CD8-positive, alpha-beta memory T cell (primary cell): ENCODE measurements at regions not wholly inside any gene's neighbourhood (a gene's known extent, or its start where the extent isn't known, plus 50 kb on each side); places are given as distances from the start of the nearest gene placed in this dataset.

ENCODE experiments used
- CTCF ChIA-PET: fragments of 350-600 bp; sonication (Branson Sonifier 250); formaldehyde crosslinking; loops from one replicate; lab custom pipeline; 2021; ENCODE audit warnings: antibody characterized with exemption; lab: Charles Lee
- POLR2A ChIA-PET: fragments of 350-600 bp; sonication (Branson Sonifier 250); formaldehyde crosslinking; loops from one replicate; lab custom pipeline; 2021; ENCODE audit warnings: antibody characterized with exemption; lab: Charles Lee
- DNase-seq, 5 donors: peaks; one replicate each; pipeline versions ENCODE4 v3.0.0 to v3.0.0-alpha.2; 2020 to 2022; ENCODE audit warnings: mixed read lengths in 1 of 5
- H3K27ac ChIP-seq: one replicate; pipeline ENCODE4 v1.7.0; 2013; ENCODE audit warnings: low read depth, mild to moderate bottlenecking, low read length, moderate library complexity
- H3K27me3 ChIP-seq: 2 replicates; pipeline ENCODE4 v1.7.0; 2013; ENCODE audit warnings: low read length, mild to moderate bottlenecking; ENCODE audit not compliant: insufficient read depth, poor library complexity, severe bottlenecking
- H3K36me3 ChIP-seq: 2 replicates; pipeline ENCODE4 v1.7.0; 2013; ENCODE audit warnings: mild to moderate bottlenecking, low read length, moderate library complexity; ENCODE audit not compliant: insufficient read depth
- H3K4me1 ChIP-seq: 2 replicates; pipeline ENCODE4 v1.7.0; 2013; ENCODE audit warnings: mild to moderate bottlenecking, low read length, moderate library complexity; ENCODE audit not compliant: insufficient read depth
- H3K4me3 ChIP-seq: 2 replicates; pipeline ENCODE4 v1.7.0; 2013; ENCODE audit warnings: mild to moderate bottlenecking, low read length
- H3K9me3 ChIP-seq: 2 replicates; pipeline ENCODE4 v1.7.0; 2013; ENCODE audit warnings: mild to moderate bottlenecking, low read length
- H3K27ac Mint-ChIP-seq, 8 donors: one replicate each; pipeline ENCODE4 v1.8.0; 2020 to 2021; ENCODE audit warnings: mixed read lengths in 8 of 8, mild to moderate bottlenecking in 6 of 8, inconsistent platforms in 3 of 8, moderate library complexity in 3 of 8
- H3K27me3 Mint-ChIP-seq, 2 donors: one replicate each; pipeline ENCODE4 v1.8.0; 2020 to 2021; ENCODE audit warnings: mixed read lengths in 2 of 2, mild to moderate bottlenecking in 1 of 2, moderate library complexity in 1 of 2
- H3K36me3 Mint-ChIP-seq, 3 donors: one replicate each; pipeline ENCODE4 v1.8.0; 2020 to 2021; ENCODE audit warnings: mixed read lengths in 3 of 3, inconsistent platforms in 1 of 3, mild to moderate bottlenecking in 1 of 3
- H3K4me1 Mint-ChIP-seq, 3 donors: one replicate each; pipeline ENCODE4 v1.8.0; 2020 to 2021; ENCODE audit warnings: mixed read lengths in 3 of 3, inconsistent platforms in 1 of 3, mild to moderate bottlenecking in 1 of 3
- H3K4me3 Mint-ChIP-seq, 7 donors: one replicate each; pipeline ENCODE4 v1.8.0; 2020 to 2021; ENCODE audit warnings: mixed read lengths in 7 of 7, mild to moderate bottlenecking in 6 of 7, moderate library complexity in 4 of 7, inconsistent platforms in 2 of 7
- H3K9me3 Mint-ChIP-seq, 5 donors: one replicate each; pipeline ENCODE4 v1.8.0; 2020 to 2022; ENCODE audit warnings: mixed read lengths in 5 of 5, mild to moderate bottlenecking in 3 of 5, moderate library complexity in 2 of 5, inconsistent platforms in 1 of 5

- POLR2A ChIA-PET: no interaction called here
- CTCF ChIA-PET: no interaction called here
Measured at GRCh38 chr1:115170377-115170776, 81.1 kb upstream of the TSPAN2 start.

DNA sequence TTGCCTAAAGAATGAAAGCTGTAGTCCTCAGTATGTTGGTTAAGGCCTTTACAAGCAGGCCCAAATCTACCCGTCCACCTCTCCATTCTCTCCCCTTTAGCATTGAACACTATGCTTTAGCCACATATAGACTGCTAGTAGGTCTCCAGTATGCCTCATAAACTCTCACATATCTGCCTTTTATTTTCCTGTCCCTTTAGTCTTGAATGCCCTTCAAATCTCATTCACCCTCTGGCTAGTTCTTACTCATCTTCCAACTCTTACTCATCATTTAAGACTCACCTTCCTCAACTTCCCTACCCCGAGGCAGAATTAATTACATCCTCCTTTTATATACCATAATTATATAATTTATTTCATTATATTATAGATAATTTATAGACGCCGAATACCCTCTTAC lies 78.7 kb upstream of the TSPAN2 start:
- no peaks in the 10 kb centered on the region for H3K36me3 ChIP-seq
- H3K27ac ChIP-seq: no peak overlapping the region
- Mint-ChIP-seq H3K27me3 (peaks cover 6 to 44% of the 10 kb centered on the region in 2 donors), H3K4me3 (no peak overlapping the region), H3K27ac (peak overlapping the region in 1 of 8 donors; percentile 67), H3K36me3 (no peaks in the 10 kb centered on the region), H3K4me1 (no peaks in the 10 kb centered on the region), H3K9me3 (no peaks in the 10 kb centered on the region)
- H3K4me1 ChIP-seq: no peaks in the 10 kb centered on the region
- CTCF ChIA-PET: no interaction called here
- POLR2A ChIA-PET: no interaction called here
- no peaks in the 10 kb centered on the region for H3K9me3 ChIP-seq
- DNase-seq: no peak
- no peaks in the 10 kb centered on the region for H3K27me3 ChIP-seq
- no peak overlapping the region for H3K4me3 ChIP-seq

More at GRCh38 chr1:115170377-115170776, 81.1 kb upstream of the TSPAN2 start:
- no peak overlapping the region for H3K4me3 ChIP-seq
- Mint-ChIP-seq H3K4me3 (no peak overlapping the region), H3K27me3 (peaks cover 6 to 49% of the 10 kb centered on the region in 2 donors), H3K4me1 (no peaks in the 10 kb centered on the region), H3K36me3 (no peaks in the 10 kb centered on the region), H3K9me3 (no peaks in the 10 kb centered on the region), H3K27ac (no peak overlapping the region)
- no peaks in the 10 kb centered on the region for H3K27me3 ChIP-seq
- H3K4me1 ChIP-seq: no peaks in the 10 kb centered on the region
- no peak for DNase-seq
- no peaks in the 10 kb centered on the region for H3K36me3 ChIP-seq
- no peaks in the 10 kb centered on the region for H3K9me3 ChIP-seq
- H3K27ac ChIP-seq: no peak overlapping the region

GRCh38 chr1:115166531-115167091 lies 77.3 kb upstream of the TSPAN2 start:
- Mint-ChIP-seq H3K27ac (no peak overlapping the region), H3K4me3 (no peak overlapping the region), H3K4me1 (no peaks in the 10 kb centered on the region), H3K36me3 (no peaks in the 10 kb centered on the region), H3K9me3 (no peaks in the 10 kb centered on the region), H3K27me3 (peaks cover 4 to 39% of the 10 kb centered on the region in 2 donors)
- ChIA-PET CTCF (no interaction called here), POLR2A (no interaction called here)
- Histone ChIP-seq H3K36me3 (no peaks in the 10 kb centered on the region), H3K4me3 (no peak overlapping the region), H3K9me3 (no peaks in the 10 kb centered on the region), H3K27ac (no peak overlapping the region), H3K27me3 (no peaks in the 10 kb centered on the region), H3K4me1 (no peaks in the 10 kb centered on the region)
- DNase-seq: no peak

DNA sequence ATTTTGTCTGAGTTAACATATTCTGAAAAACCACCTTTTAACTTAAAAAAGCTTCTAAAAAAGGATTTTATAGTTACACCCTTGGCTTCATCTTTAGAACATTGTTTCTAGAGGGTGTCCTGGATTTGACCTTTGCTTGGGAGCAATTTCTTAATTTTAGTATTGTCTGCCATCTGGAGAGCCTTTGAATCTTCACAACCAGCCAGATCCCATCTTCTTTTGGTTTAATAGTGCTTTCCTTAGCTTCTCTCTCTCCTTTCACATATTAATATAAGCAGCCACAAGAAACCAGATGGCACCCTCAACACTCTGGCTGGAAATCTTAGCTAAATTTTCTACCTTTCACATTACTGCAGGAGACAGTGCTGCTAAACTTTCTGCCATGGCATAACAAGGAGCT lies 76.5 kb upstream of the TSPAN2 start:
- H3K27me3 Mint-ChIP-seq: peaks cover 4 to 37% of the 10 kb centered on the region in 2 donors
- Histone ChIP-seq H3K27me3 (no peaks in the 10 kb centered on the region), H3K4me1 (no peaks in the 10 kb centered on the region), H3K4me3 (no peak overlapping the region), H3K36me3 (no peaks in the 10 kb centered on the region), H3K27ac (no peak overlapping the region), H3K9me3 (no peaks in the 10 kb centered on the region)
- H3K9me3 Mint-ChIP-seq: no peaks in the 10 kb centered on the region
- ChIA-PET CTCF (interaction anchor here (1.1 kb wide), 1 partner anchor 12 kb away, joined by 3 read pairs; no protein-coding TSS in a partner anchor), POLR2A (no interaction called here)
- no peak overlapping the region for H3K4me3 Mint-ChIP-seq
- no peak overlapping the region for H3K27ac Mint-ChIP-seq
- no peak for DNase-seq
- H3K4me1 Mint-ChIP-seq: no peaks in the 10 kb centered on the region
- no peaks in the 10 kb centered on the region for H3K36me3 Mint-ChIP-seq

- Histone ChIP-seq H3K4me1 (no peaks in the 10 kb centered on the region), H3K27me3 (no peaks in the 10 kb centered on the region), H3K27ac (no peak overlapping the region), H3K36me3 (no peaks in the 10 kb centered on the region), H3K9me3 (no peaks in the 10 kb centered on the region), H3K4me3 (no peak overlapping the region)
- H3K4me3 Mint-ChIP-seq: no peak overlapping the region
- H3K27me3 Mint-ChIP-seq: peaks cover 4 to 37% of the 10 kb centered on the region in 2 donors
- no peaks in the 10 kb centered on the region for H3K4me1 Mint-ChIP-seq
- DNase-seq: no peak
- H3K27ac Mint-ChIP-seq: no peak overlapping the region
- ChIA-PET POLR2A (no interaction called here), CTCF (interaction anchor here (1.1 kb wide), 1 partner anchor 13 kb away, joined by 3 read pairs; no protein-coding TSS in a partner anchor)
- no peaks in the 10 kb centered on the region for H3K36me3 Mint-ChIP-seq
- no peaks in the 10 kb centered on the region for H3K9me3 Mint-ChIP-seq
Measured at GRCh38 chr1:115164940-115165705, 75.8 kb upstream of the TSPAN2 start.

- Histone ChIP-seq H3K36me3 (no peaks in the 10 kb centered on the region), H3K9me3 (no peaks in the 10 kb centered on the region), H3K4me3 (no peak overlapping the region), H3K27ac (no peak overlapping the region), H3K4me1 (no peaks in the 10 kb centered on the region), H3K27me3 (no peaks in the 10 kb centered on the region)
- no peak overlapping the region for H3K4me3 Mint-ChIP-seq
- H3K4me1 Mint-ChIP-seq: no peaks in the 10 kb centered on the region
- ChIA-PET CTCF (interaction anchor here (1.1 to 1.5 kb wide), 2 partner anchors 14 to 25 kb away, joined by 3 read pairs; no protein-coding TSS in a partner anchor), POLR2A (no interaction called here)
- no peaks in the 10 kb centered on the region for H3K9me3 Mint-ChIP-seq
- H3K27me3 Mint-ChIP-seq: peaks cover 4 to 30% of the 10 kb centered on the region in 2 donors
- H3K27ac Mint-ChIP-seq: no peak overlapping the region
- H3K36me3 Mint-ChIP-seq: no peaks in the 10 kb centered on the region
- DNase-seq: no peak
Measured at GRCh38 chr1:115164484-115164883, 75.2 kb upstream of the TSPAN2 start.

DNA sequence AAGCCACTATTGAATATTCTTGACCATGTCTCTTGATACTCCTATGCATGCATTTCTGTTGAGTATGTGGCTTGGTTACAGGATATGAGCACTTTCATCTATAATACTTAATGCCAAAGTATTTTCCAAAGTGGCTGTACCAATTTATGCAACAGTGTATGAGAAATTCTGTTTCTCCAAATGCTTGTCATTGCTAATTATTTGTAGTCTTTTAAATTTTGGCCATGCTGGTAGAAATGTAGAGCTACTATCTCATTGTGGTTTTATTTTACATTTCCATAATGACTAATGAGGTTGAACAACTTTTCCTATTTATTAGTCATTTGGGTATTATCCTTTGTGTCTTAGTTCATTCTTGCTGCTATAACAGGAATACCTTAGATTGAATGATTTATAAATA lies 71.4 kb upstream of the TSPAN2 start:
- no peaks in the 10 kb centered on the region for H3K36me3 ChIP-seq
- H3K27me3 ChIP-seq: no peaks in the 10 kb centered on the region
- ChIA-PET POLR2A (no interaction called here), CTCF (no interaction called here)
- no peak overlapping the region for H3K4me3 Mint-ChIP-seq
- no peaks in the 10 kb centered on the region for H3K9me3 ChIP-seq
- H3K36me3 Mint-ChIP-seq: no peaks in the 10 kb centered on the region
- no peak overlapping the region for H3K27ac Mint-ChIP-seq
- no peaks in the 10 kb centered on the region for H3K4me1 ChIP-seq
- H3K9me3 Mint-ChIP-seq: no peaks in the 10 kb centered on the region
- H3K4me1 Mint-ChIP-seq: no peaks in the 10 kb centered on the region
- peaks cover 0 to 14% of the 10 kb centered on the region in 2 donors for H3K27me3 Mint-ChIP-seq
- no peak overlapping the region for H3K4me3 ChIP-seq
- no peak for DNase-seq
- H3K27ac ChIP-seq: no peak overlapping the region

DNA sequence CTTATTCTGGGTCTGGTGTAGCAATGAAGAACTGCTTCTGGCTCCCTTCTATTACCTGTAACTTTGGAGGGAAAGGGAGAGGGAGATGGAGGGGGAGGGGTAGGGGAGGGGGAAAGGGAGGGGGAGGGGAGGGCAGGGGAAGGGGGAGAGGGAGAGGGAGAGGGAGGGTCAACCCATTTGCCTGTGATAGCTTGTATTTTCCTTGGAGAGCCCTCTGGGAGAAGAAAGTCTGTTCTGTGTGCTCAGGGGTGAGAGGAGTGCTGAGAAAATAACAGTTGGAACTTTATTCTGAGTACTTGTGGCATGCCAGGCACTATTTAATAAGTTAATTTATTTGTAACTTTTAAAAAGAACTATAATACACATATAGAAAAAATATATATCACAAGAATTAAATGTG lies 70.7 kb upstream of the TSPAN2 start:
- no peaks in the 10 kb centered on the region for H3K9me3 ChIP-seq
- peaks cover 0 to 9% of the 10 kb centered on the region in 2 donors for H3K27me3 Mint-ChIP-seq
- POLR2A ChIA-PET: no interaction called here
- no peak overlapping the region for H3K4me3 ChIP-seq
- no peaks in the 10 kb centered on the region for H3K9me3 Mint-ChIP-seq
- H3K4me1 Mint-ChIP-seq: no peaks in the 10 kb centered on the region
- no peaks in the 10 kb centered on the region for H3K36me3 ChIP-seq
- H3K27me3 ChIP-seq: no peaks in the 10 kb centered on the region
- no peak for DNase-seq
- CTCF ChIA-PET: no interaction called here
- no peak overlapping the region for H3K27ac Mint-ChIP-seq
- H3K4me3 Mint-ChIP-seq: no peak overlapping the region
- no peak overlapping the region for H3K27ac ChIP-seq
- H3K36me3 Mint-ChIP-seq: no peaks in the 10 kb centered on the region
- no peaks in the 10 kb centered on the region for H3K4me1 ChIP-seq
